Stimulated activated CD4-positive, alpha-beta T cell treated with anti-CD3 and anti-CD28 coated beads, Interleukin-2, amount 100 ng/mL, for 4 hours (primary cell): ENCODE measurements at regions not wholly inside any gene's neighbourhood (a gene's known extent, or its start where the extent isn't known, plus 50 kb on each side); places are given as distances from the start of the nearest gene placed in this dataset.
"Not testable (repeated sequence)": the region's sequence is repeated elsewhere in the genome, so short reads cannot be mapped to it uniquely, and the experiment has no call there.

Source experiments
- DNase-seq: peaks from one replicate; pipeline ENCODE4 v3.0.0-alpha.2; 2020; ENCODE audit warnings: low read depth

- not testable (repeated sequence) for DNase-seq
These were observed 55.3 kb downstream of the BBS10 start for GRCh38 chr12:76292891-76293290.

- not testable (repeated sequence) for DNase-seq
These were observed 55.9 kb downstream of the BBS10 start for GRCh38 chr12:76292305-76292704.

GRCh38 chr12:76290963-76291859 is 57.0 kb downstream of the BBS10 start:
- DNase-seq, result no peak

- DNase-seq, result no peak
These were observed 60.0 kb downstream of the BBS10 start for GRCh38 chr12:76288218-76288617.

GRCh38 chr12:76284816-76285750 is 63.1 kb downstream of the BBS10 start:
- no peak for DNase-seq

GRCh38 chr12:76282744-76283143 is 65.5 kb downstream of the BBS10 start:
- no peak for DNase-seq

GRCh38 chr12:76277480-76277879 is 70.7 kb downstream of the BBS10 start:
- DNase-seq, result no peak

- no peak for DNase-seq
These were observed 71.6 kb downstream of the BBS10 start for GRCh38 chr12:76276499-76277151.

GRCh38 chr12:76275511-76276093 is 72.6 kb downstream of the BBS10 start:
- no peak for DNase-seq

GRCh38 chr12:76274420-76275083 is 73.7 kb downstream of the BBS10 start:
- no peak for DNase-seq

- no peak for DNase-seq
These were observed 75.9 kb downstream of the BBS10 start for GRCh38 chr12:76272287-76272686.

GRCh38 chr12:76270657-76271358 is 77.4 kb downstream of the BBS10 start:
- no peak for DNase-seq

- no peak for DNase-seq
These were observed 79.9 kb downstream of the BBS10 start for GRCh38 chr12:76268267-76268666.

GRCh38 chr12:76266797-76267196 is 81.4 kb downstream of the BBS10 start:
- DNase-seq, result no peak

GRCh38 chr12:76265424-76266180 is 82.6 kb downstream of the BBS10 start:
- no peak for DNase-seq

GRCh38 chr12:76264611-76265012 is 83.6 kb downstream of the BBS10 start:
- DNase-seq, result no peak

GRCh38 chr12:76263696-76264095 is 84.5 kb downstream of the BBS10 start:
- no peak for DNase-seq

- no peak for DNase-seq
These were observed 87.8 kb downstream of the BBS10 start for GRCh38 chr12:76260390-76260748.

- DNase-seq, result no peak
These were observed 88.4 kb downstream of the BBS10 start for GRCh38 chr12:76259660-76260389.
